Glomerular visceral epithelial cell (primary cell): ENCODE measurements at regions not wholly inside any gene's neighbourhood (a gene's known extent, or its start where the extent isn't known, plus 50 kb on each side); places are given as distances from the start of the nearest gene placed in this dataset.

Experiments
- DNase-seq: peaks from one replicate; pipeline ENCODE4 v3.0.0-alpha.2; 2016; ENCODE audit errors: extremely low spot score

- DNase-seq = no peak
Measured at GRCh38 chr10:128662520-128662919, 536.3 kb upstream of the MKI67 start.

GRCh38 chr10:128664729-128665128, 538.5 kb upstream of the MKI67 start:
- DNase-seq = no peak

GRCh38 chr10:128675405-128675804, 549.2 kb upstream of the MKI67 start:
- DNase-seq = no peak

DNA sequence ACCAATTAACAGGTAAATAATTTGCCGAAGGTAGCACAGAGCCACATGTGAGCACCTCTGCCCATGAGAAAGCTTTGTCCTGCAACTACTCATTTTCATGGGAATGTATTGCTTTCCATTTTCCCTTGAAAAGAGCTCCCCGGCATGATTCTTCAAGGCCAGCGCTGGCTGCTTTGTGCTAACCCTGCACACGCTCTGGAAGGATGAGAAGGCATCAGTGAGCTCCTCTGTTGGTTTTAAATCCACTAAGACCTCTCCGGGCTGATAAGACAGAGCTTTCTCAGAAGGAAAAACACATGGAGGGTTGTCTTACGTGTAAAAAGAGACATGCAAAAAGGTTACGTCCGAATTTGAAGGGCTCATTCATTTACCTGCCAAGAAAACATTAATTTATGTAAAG, 553.9 kb upstream of the MKI67 start:
- no peak for DNase-seq

DNA sequence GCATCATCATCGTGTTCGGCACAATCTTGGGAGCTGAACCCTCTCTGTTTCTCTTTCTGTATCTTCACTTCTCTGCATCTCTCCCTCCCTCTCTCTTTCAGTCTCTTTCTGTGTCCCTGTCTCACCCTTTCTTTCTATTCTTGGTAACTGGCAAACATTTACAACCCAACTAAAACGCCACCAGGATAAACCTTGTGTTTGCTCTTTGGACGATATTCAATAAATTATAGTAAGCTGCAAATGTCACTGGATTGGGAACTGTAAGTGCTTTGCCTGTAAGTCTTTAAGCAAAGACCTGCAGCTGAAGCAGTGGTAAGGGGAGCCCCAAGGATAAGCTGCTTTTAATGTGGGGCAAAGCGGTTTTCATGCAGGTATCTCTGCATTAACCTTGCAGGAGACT, 558.0 kb upstream of the MKI67 start:
- DNase-seq = no peak

GRCh38 chr10:128686630-128687278, 560.5 kb upstream of the MKI67 start:
- DNase-seq = no peak

DNA sequence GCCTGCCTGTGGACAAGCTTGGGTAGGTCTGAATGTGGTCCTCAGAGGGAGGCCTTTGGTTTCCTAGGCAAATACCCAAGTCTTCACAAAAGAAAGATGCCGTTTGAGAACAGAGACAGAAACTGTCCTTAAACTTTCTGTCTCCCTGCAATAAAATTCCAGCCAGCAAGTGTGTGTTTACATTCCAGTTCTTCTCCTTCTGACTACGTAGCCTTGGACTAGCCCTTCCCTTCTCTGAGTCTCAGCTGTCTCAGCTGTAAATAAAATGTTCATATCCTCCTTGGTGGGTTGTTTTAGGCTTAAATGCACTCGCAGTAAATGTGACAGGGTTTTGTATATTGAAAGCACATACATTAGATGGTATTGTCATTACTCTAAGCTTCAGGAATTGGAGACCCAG, 561.2 kb upstream of the MKI67 start:
- DNase-seq = no peak

DNA sequence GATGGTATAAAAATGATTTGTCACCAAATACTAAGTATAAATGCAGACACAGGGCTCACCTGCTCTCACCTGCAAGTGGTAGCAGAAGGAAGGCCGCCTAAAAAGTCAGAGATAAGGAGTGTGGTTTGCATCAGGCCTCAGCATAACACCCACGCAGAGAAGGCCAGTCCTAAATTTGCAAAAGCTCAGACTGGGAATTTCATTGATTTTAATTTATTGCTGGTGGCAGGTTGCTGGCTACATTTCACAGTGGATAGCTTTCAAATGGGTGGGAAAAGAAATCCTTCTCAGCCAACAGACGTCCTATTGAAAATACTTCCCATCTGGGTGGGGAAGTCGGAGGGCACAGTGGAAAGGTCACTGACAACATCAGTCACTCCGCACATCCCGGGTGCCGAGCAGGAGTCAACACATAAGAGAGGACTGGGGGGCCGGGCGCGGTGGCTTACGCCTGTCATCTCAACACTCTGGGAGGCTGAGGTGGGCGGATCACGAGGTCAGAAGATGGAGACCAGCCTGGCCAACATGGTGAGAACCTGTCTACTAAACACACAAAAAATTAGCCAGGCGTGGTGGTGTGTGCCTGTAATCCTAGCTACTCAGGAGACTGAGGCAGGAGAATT, 561.8 kb upstream of the MKI67 start:
- no peak for DNase-seq

GRCh38 chr10:128689667-128690066, 563.4 kb upstream of the MKI67 start:
- no peak for DNase-seq

- no peak for DNase-seq
Measured at GRCh38 chr10:128693493-128694131, 567.4 kb upstream of the MKI67 start.

- no peak for DNase-seq
Measured at GRCh38 chr10:128694168-128694850, 568.1 kb upstream of the MKI67 start.

GRCh38 chr10:128694851-128695725, 568.9 kb upstream of the MKI67 start:
- DNase-seq = no peak

- no peak for DNase-seq
Measured at GRCh38 chr10:128695931-128696330, 569.7 kb upstream of the MKI67 start.

DNA sequence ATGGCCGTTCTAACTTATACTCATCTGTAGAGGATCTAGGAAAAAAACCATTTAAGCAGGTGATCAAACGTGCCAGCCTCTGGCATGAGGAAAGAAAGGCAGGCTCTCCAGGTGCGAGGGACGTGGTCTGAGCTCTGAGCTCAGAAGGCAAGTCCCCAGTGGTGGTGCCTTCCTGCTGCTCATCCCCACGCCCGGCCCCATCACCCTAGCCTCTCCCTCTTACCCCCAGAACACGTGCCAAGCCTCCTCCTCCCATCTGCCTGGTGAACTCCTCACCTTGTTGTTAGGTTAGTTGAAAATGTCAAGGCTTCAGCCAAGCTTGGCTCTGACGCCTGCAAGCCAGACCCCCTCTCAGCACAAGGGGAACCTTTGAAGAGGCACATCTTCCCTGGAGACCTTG, 571.2 kb upstream of the MKI67 start:
- DNase-seq = no peak

DNA sequence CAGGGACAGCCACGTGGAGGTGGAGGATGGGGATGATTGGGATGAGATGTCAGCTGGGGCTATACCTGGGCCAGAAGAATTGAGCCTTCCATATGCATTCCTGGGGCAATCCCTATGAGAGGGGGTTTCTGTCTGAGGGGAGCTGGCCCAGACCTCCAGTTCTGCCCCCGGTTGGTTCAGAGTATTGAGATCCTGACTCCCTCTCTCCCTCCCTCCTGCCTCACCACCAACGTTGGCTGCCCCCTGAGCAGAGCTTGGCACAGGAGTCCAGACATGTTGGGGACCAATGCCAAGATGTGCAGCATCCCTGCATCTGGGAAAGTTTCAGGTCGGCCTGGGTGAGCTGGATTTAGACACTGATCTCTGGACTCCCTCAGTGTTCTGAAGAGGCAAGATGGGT, 575.2 kb upstream of the MKI67 start:
- no peak for DNase-seq

- DNase-seq = no peak
Measured at GRCh38 chr10:128701837-128702236, 575.6 kb upstream of the MKI67 start.

- DNase-seq = no peak
Measured at GRCh38 chr10:128704716-128705115, 578.5 kb upstream of the MKI67 start.

- DNase-seq = no peak
Measured at GRCh38 chr10:128708182-128708581, 582.0 kb upstream of the MKI67 start.

GRCh38 chr10:128709686-128710085, 583.5 kb upstream of the MKI67 start:
- DNase-seq = no peak

DNA sequence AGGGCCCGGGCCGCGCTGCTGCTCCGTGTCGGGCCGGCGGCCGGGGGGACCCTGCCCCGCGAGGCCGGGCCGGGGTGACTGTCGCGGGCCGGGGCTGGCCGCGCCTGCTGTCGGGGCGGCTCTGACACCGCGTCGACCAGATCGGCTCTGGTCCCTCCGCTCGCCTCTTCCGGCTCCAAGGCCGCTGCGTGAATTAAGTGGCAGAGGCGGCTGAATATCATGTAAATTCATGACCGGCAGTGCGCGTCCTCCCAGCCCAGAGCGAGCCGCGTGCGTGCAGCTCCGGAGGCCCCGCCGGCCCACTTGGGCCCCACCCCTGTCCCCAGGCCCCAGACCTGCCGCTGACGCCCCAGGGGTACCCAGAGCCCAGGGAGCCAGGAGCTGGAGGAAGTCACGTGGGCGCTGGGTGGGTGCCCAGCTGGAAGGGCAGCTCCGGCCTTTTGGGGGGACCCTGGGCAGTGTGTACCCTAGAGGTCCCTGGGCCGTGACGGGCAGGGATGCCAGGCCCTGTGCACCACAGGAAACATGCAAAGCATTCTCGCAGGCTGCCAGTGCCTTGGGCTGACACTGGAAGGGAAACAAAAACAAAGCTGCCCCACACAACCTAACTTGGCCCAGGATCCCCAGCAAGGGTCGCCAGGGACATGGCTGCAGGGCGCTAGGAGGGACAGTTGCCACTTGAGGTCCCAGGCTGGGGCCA, 584.0 kb upstream of the MKI67 start:
- DNase-seq = no peak

GRCh38 chr10:128710798-128711183, 584.6 kb upstream of the MKI67 start:
- DNase-seq = no peak
